ENCODE measurements at regions not wholly inside any gene's neighbourhood (a gene's known extent, or its start where the extent isn't known, plus 50 kb on each side); places are given as distances from the start of the nearest gene placed in this dataset.

DNA sequence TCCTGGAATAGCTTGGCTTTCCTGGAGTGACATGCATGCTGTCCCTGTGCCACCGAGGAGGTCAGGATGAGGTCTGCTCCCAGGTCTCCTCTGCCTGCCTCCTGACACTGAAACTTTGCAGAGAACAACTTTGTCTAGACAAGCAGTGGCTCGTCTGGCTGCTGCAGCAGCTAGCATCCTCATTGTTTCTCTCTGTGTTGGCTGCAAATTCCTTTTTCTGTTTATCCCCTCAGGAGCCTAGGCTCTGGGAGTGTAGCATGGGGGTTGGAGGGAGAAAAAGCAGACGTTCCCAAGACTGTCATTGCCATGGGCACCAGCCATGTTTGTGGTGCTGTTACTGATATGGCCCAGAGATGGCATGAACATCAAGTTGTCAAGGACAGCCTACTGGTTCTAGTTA is 208.7 kb upstream of the LRIG1 start:
- Histone ChIP-seq H3K9me2 (ENCODE audit: insufficient read depth) (no peaks in the 10 kb centered on the region), H3K9me3 (ENCODE audit: control insufficient read depth in 1 of 2, insufficient read depth in 1 of 2, low read depth in 1 of 2, low read length in 2 of 2) (no peaks in the 10 kb centered on the region), H4K20me1 (ENCODE audit: insufficient read depth) (no peaks in the 10 kb centered on the region), H3K4me1 (ENCODE audit: control insufficient read depth in 1 of 2, insufficient read depth in 2 of 2, low read length in 2 of 2) (no peaks in the 10 kb centered on the region), H3K27ac (ENCODE audit: low read depth, low read length) (no peak overlapping the region), H3K4me3 (replicated peaks in 1 of 2; ENCODE audit: low read depth in 1 of 2, low read length in 2 of 2) (no peak overlapping the region), H2AFZ (ENCODE audit: low read depth, low read length, poor library complexity, severe bottlenecking) (no peak overlapping the region), H3K4me2 (ENCODE audit: low read length) (no peak overlapping the region), H3K36me3 (ENCODE audit: control insufficient read depth in 1 of 2, insufficient read depth in 2 of 2, low read length in 2 of 2) (no peaks in the 10 kb centered on the region), H3K27me3 (ENCODE audit: insufficient read depth, low read length) (peaks cover 12% of the 10 kb centered on the region), H3K9ac (ENCODE audit: low read length) (no peak overlapping the region), H3K79me2 (ENCODE audit: insufficient read depth, low read length) (no peaks in the 10 kb centered on the region)
- ATAC-seq = no peak
- ChIA-PET CTCF (no interaction called here), RAD21 (ENCODE audit: low non-redundant PET in 1 of 2, low total read pairs in 2 of 2, uncharacterized antibody in 2 of 2, unreplicated experiment in 2 of 2) (no interaction called here), POLR2A (no interaction called here)
- intact Hi-C loops (cut with micrococcal nuclease) = no loop called here
- no peak for DNase-seq (ENCODE audit: low read depth, low spot score)
- no TSS peak for BruUV-seq (replicated peaks)
- TF ChIP-seq EGR1 (IDR thresholded peaks at IDR 0.05; ENCODE audit: low read depth) = no peak
- no peak for TF ChIP-seq ELF1 (IDR thresholded peaks at IDR 0.05; ENCODE audit: borderline replicate concordance, low read depth)
- TF ChIP-seq, protein P1, sequence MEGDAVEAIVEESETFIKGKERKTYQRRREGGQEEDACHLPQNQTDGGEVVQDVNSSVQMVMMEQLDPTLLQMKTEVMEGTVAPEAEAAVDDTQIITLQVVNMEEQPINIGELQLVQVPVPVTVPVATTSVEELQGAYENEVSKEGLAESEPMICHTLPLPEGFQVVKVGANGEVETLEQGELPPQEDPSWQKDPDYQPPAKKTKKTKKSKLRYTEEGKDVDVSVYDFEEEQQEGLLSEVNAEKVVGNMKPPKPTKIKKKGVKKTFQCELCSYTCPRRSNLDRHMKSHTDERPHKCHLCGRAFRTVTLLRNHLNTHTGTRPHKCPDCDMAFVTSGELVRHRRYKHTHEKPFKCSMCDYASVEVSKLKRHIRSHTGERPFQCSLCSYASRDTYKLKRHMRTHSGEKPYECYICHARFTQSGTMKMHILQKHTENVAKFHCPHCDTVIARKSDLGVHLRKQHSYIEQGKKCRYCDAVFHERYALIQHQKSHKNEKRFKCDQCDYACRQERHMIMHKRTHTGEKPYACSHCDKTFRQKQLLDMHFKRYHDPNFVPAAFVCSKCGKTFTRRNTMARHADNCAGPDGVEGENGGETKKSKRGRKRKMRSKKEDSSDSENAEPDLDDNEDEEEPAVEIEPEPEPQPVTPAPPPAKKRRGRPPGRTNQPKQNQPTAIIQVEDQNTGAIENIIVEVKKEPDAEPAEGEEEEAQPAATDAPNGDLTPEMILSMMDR (IDR thresholded peaks at IDR 0.05 in 2 of 3, conservative IDR thresholded peaks at IDR 0.05 in 1 of 3; ENCODE audit: borderline replicate concordance in 1 of 3, insufficient read depth in 1 of 3, low read depth in 2 of 3, low read length in 2 of 3) = no peak
- TF ChIP-seq, protein P2, sequence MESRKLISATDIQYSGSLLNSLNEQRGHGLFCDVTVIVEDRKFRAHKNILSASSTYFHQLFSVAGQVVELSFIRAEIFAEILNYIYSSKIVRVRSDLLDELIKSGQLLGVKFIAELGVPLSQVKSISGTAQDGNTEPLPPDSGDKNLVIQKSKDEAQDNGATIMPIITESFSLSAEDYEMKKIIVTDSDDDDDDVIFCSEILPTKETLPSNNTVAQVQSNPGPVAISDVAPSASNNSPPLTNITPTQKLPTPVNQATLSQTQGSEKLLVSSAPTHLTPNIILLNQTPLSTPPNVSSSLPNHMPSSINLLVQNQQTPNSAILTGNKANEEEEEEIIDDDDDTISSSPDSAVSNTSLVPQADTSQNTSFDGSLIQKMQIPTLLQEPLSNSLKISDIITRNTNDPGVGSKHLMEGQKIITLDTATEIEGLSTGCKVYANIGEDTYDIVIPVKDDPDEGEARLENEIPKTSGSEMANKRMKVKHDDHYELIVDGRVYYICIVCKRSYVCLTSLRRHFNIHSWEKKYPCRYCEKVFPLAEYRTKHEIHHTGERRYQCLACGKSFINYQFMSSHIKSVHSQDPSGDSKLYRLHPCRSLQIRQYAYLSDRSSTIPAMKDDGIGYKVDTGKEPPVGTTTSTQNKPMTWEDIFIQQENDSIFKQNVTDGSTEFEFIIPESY (IDR thresholded peaks at IDR 0.05; ENCODE audit: extremely low read depth, insufficient replicate concordance, low read length) = no peak
- TF ChIP-seq, protein P3, sequence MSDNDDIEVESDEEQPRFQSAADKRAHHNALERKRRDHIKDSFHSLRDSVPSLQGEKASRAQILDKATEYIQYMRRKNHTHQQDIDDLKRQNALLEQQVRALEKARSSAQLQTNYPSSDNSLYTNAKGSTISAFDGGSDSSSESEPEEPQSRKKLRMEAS (IDR thresholded peaks at IDR 0.05) = no peak
- no peak for TF ChIP-seq CEBPB (IDR thresholded peaks at IDR 0.05; ENCODE audit: low read depth)
- no peak for TF ChIP-seq SRF (IDR thresholded peaks at IDR 0.05; ENCODE audit: low read depth)
- TF ChIP-seq ZFX (IDR thresholded peaks at IDR 0.05) = no peak
- TF ChIP-seq TCF7L2 (IDR thresholded peaks at IDR 0.05; ENCODE audit: borderline replicate concordance, extremely low read depth, insufficient read depth, insufficient read length) = no peak
- no peak for TF ChIP-seq POLR2AphosphoS5 (IDR thresholded peaks at IDR 0.05; ENCODE audit: low read depth, low read length)
- TF ChIP-seq SP1 (IDR thresholded peaks at IDR 0.05; ENCODE audit: low read depth) = no peak
- TF ChIP-seq RAD21 (IDR thresholded peaks at IDR 0.05; ENCODE audit: low read depth) = no peak
- no peak for TF ChIP-seq YY1 (IDR thresholded peaks at IDR 0.05; ENCODE audit: extremely low read depth, insufficient replicate concordance, low read depth, low read length)
- TF ChIP-seq, protein P4, sequence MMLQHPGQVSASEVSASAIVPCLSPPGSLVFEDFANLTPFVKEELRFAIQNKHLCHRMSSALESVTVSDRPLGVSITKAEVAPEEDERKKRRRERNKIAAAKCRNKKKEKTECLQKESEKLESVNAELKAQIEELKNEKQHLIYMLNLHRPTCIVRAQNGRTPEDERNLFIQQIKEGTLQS (IDR thresholded peaks at IDR 0.05) = no peak
- TF ChIP-seq POLR2A (IDR thresholded peaks at IDR 0.05; ENCODE audit: borderline replicate concordance, extremely low read depth, insufficient read depth, insufficient read length) = no peak
- TF ChIP-seq JUND (IDR thresholded peaks at IDR 0.05) = no peak
- no peak for TF ChIP-seq SIN3A (IDR thresholded peaks at IDR 0.05; ENCODE audit: low read depth)
- TF ChIP-seq ZNF274 (IDR thresholded peaks at IDR 0.05; ENCODE audit: low read depth, low read length) = no peak
- TF ChIP-seq CBX3 (IDR thresholded peaks at IDR 0.05; ENCODE audit: low read depth) = no peak
- TF ChIP-seq, protein P5, sequence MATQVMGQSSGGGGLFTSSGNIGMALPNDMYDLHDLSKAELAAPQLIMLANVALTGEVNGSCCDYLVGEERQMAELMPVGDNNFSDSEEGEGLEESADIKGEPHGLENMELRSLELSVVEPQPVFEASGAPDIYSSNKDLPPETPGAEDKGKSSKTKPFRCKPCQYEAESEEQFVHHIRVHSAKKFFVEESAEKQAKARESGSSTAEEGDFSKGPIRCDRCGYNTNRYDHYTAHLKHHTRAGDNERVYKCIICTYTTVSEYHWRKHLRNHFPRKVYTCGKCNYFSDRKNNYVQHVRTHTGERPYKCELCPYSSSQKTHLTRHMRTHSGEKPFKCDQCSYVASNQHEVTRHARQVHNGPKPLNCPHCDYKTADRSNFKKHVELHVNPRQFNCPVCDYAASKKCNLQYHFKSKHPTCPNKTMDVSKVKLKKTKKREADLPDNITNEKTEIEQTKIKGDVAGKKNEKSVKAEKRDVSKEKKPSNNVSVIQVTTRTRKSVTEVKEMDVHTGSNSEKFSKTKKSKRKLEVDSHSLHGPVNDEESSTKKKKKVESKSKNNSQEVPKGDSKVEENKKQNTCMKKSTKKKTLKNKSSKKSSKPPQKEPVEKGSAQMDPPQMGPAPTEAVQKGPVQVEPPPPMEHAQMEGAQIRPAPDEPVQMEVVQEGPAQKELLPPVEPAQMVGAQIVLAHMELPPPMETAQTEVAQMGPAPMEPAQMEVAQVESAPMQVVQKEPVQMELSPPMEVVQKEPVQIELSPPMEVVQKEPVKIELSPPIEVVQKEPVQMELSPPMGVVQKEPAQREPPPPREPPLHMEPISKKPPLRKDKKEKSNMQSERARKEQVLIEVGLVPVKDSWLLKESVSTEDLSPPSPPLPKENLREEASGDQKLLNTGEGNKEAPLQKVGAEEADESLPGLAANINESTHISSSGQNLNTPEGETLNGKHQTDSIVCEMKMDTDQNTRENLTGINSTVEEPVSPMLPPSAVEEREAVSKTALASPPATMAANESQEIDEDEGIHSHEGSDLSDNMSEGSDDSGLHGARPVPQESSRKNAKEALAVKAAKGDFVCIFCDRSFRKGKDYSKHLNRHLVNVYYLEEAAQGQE (IDR thresholded peaks at IDR 0.05; ENCODE audit: low read depth) = no peak

Measured in HCT116 (cell line).